Vagina (tissue), 2 donors: ENCODE measurements at regions not wholly inside any gene's neighbourhood (a gene's known extent, or its start where the extent isn't known, plus 50 kb on each side); places are given as distances from the start of the nearest gene placed in this dataset.

ENCODE experiments used
- CTCF ChIP-seq, 3 experiments: fragments of 450-650 bp in 2 of 3; fragments of 200-600 bp in 1 of 3; sonication (generic) in 1 of 3; IDR thresholded peaks; one replicate each; pipeline ENCODE4 v1.5.1; 2017 to 2019; ENCODE audit warnings: antibody characterized with exemption in 3 of 3, mild to moderate bottlenecking in 2 of 3, moderate library complexity in 2 of 3
- POLR2A ChIP-seq, 2 donors: fragments of 450-650 bp; IDR thresholded peaks; one replicate each; pipeline ENCODE4 v1.6.1; 2017; ENCODE audit warnings: antibody characterized with exemption in 2 of 2, mild to moderate bottlenecking in 2 of 2, moderate library complexity in 2 of 2

- no peak for TF ChIP-seq POLR2A (IDR thresholded peaks at IDR 0.05)
- no peak for TF ChIP-seq CTCF (IDR thresholded peaks at IDR 0.05)
These were observed 209.5 kb upstream of the S1PR3 start for GRCh38 chr9:88781628-88782391.
